Transverse colon (tissue), 4 donors: ENCODE measurements at regions not wholly inside any gene's neighbourhood (a gene's known extent, or its start where the extent isn't known, plus 50 kb on each side); places are given as distances from the start of the nearest gene placed in this dataset.
"Not testable (repeated sequence)": the region's sequence is repeated elsewhere in the genome, so short reads cannot be mapped to it uniquely, and the experiment has no call there.

Experiments used
- CTCF ChIP-seq, 5 experiments: fragments of 200-600 bp in 3 of 5; fragments of 450-650 bp in 2 of 5; sonication (generic) in 3 of 5; IDR thresholded peaks; 1 replicate in 2 of 5; 2 replicates in 3 of 5; pipeline ENCODE4 v1.5.1; 2016 to 2017; ENCODE audit warnings: antibody characterized with exemption in 5 of 5, inconsistent platforms in 3 of 5, mild to moderate bottlenecking in 2 of 5, moderate library complexity in 1 of 5
- POLR2A ChIP-seq: fragments of 450-650 bp; IDR thresholded peaks from one replicate; pipeline ENCODE4 v1.6.1; 2016; ENCODE audit warnings: antibody characterized with exemption, mild to moderate bottlenecking, moderate library complexity
- POLR2AphosphoS5 ChIP-seq, 3 donors: sonication (generic); formaldehyde crosslinking; IDR thresholded peaks; one replicate each; pipeline ENCODE4 v1.6.1; 2016; ENCODE audit warnings: antibody characterized with exemption in 3 of 3

DNA sequence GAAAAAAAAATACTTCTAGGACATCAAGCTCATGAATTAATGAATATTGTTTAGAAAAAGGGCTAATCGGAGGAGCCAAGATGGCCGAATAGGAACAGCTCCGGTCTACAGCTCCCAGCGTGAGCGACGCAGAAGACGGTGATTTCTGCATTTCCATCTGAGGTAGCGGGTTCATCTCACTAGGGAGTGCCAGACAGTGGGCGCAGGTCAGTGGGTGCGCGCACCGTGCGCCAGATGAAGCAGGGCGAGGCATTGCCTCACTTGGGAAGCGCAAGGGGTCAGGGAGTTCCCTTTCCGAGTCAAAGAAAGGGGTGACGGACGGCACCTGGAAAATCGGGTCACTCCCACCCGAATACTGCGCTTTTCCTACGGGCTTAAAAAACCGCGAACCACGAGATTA is 79.8 kb upstream of the IL33 start:
- not testable (repeated sequence) for TF ChIP-seq CTCF (IDR thresholded peaks at IDR 0.05); POLR2A; POLR2AphosphoS5 (IDR thresholded peaks at IDR 0.05)
